ENCODE measurements at regions not wholly inside any gene's neighbourhood (a gene's known extent, or its start where the extent isn't known, plus 50 kb on each side); places are given as distances from the start of the nearest gene placed in this dataset.

DNA sequence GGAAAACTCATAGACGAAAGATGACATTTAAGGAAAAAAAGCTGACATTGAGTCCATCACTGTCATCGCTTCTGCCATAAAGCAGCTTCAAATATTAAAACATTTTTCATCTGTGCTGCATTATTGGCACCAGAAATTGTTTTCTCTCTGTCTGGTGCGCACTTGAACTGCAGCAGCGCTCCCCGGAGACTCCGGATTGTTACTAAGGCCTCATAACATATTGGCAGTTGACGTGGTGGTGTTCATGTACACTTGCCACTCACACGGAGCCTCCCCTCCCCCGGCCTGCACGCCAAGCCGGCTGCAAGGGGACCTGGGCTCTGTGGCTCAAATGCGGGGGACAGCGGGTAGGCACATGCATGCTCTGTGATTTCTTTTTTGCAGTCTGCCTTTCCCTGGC lies 203.2 kb downstream of the TSHZ3 start:
- no peak overlapping the region for H3K4me3 ChIP-seq (ENCODE audit: insufficient read depth, low read depth, low read length)
- no peak for DNase-seq
- no peaks in the 10 kb centered on the region for H3K27me3 ChIP-seq (ENCODE audit: control insufficient read depth, insufficient read depth, low read length)

DNA sequence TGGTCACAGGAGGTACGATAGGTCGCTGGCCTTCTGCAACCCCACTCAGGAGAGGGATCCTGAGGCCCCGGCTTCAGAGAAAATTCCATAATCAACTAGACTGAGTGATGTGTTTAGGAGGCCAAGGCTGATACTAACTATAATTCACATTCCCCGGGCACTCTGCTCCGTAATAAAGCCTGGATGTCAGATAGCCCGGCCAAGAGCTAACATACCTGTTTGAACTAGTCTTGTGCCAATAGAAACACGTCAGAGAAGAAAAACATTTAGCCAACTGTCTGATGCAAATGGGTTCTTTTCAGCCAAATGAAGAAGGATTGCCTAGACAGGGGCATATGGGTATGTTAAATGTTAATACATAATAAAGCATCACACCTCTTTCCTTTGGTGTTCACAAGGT lies 204.2 kb downstream of the TSHZ3 start:
- Histone ChIP-seq H3K4me3 (ENCODE audit: insufficient read depth, low read depth, low read length) (no peak overlapping the region), H3K27me3 (ENCODE audit: control insufficient read depth, insufficient read depth, low read length) (no peaks in the 10 kb centered on the region), H3K36me3 (replicated peaks; ENCODE audit: control insufficient read depth, insufficient read depth, low read length) (no peaks in the 10 kb centered on the region)
- no peak for DNase-seq

More for the DNA sequence above, 203.2 kb downstream of the TSHZ3 start:
- no peaks in the 10 kb centered on the region for H3K36me3 ChIP-seq (replicated peaks; ENCODE audit: control insufficient read depth, insufficient read depth, low read length)

DNA sequence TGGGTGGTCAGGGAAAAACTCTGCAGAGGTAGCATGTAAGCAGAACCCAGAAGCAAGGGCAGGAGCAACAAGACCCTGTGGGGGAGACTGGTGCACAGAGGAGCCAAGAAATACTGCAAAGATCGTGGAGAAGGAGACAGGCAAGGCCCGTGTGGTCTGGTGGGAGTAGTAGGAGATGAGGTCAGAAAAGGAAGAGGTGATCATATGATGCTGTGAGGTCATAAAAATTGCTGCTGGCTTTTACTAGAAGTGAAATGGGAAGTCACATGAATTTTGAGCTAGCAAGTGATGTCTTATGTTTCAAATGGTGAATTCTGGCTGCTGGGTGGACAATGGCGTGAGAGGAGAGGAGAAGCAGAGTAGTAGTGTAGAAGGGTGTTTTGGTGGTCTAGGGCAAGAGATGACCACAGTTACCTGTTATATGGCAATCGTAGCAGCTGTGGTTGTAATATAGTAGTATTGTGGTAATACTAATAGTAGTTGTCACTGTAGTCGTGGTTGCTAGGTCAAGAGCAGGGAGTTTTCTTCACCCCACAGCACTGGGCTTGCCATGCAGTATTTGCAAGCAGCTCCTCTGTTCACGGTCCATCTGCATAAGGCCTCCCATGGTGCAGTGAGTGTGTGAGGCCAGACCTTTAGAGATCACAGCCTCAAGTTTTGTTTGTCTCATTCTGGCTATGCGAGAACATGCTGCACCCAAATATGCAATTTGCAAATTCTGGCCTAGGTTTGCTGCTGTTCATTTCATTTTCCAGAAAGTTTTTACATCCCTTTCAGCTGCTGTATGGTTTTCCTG lies 205.0 kb downstream of the TSHZ3 start:
- no peaks in the 10 kb centered on the region for H3K36me3 ChIP-seq (replicated peaks; ENCODE audit: control insufficient read depth, insufficient read depth, low read length)
- H3K27me3 ChIP-seq (ENCODE audit: control insufficient read depth, insufficient read depth, low read length) = no peaks in the 10 kb centered on the region
- peak; percentile 40 for DNase-seq
- H3K4me3 ChIP-seq (ENCODE audit: insufficient read depth, low read depth, low read length) = no peak overlapping the region

DNA sequence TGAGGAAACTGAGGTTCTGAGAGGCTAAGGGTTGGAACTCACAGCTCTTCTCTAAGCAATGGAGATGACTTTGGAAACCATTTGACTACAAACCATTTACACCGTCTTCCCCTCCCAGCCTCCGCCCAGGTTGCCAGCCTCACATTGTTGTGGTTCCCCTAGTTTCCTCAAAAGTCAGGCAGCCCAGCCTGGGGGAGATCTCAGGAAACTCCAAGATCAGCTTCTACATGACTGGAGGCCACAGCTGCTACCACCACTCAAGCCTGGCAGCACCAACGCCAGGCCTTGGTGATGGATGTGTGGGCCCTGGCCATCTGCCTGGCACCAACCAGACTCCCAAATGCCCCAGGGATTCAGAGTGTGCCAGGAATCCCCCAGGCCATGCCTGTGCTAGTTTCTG lies 207.9 kb downstream of the TSHZ3 start:
- DNase-seq = no peak
- Histone ChIP-seq H3K36me3 (replicated peaks; ENCODE audit: control insufficient read depth, insufficient read depth, low read length) (no peaks in the 10 kb centered on the region), H3K27me3 (ENCODE audit: control insufficient read depth, insufficient read depth, low read length) (no peaks in the 10 kb centered on the region), H3K4me3 (ENCODE audit: insufficient read depth, low read depth, low read length) (no peak overlapping the region)

DNA sequence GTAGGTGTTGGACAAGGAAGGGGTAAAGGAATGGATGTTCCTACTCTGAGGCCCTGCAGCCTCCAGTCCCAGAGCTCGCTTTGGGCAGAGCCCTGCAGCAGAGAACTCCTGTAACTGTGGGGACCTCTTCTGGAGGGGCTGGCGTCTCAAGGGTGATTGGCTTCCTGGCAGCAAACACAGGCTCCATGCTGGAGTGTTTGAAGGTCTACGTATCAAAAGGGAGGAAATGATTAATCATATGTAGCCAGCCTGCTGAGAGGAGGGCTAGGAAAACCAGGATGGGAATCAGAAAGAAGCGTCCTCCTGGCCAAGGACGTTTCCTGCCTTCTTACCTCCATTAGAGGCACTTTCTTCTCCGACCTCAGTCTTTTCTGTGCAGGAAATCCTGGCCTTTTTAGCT lies 208.5 kb downstream of the TSHZ3 start:
- no peaks in the 10 kb centered on the region for H3K27me3 ChIP-seq (ENCODE audit: control insufficient read depth, insufficient read depth, low read length)

DNA sequence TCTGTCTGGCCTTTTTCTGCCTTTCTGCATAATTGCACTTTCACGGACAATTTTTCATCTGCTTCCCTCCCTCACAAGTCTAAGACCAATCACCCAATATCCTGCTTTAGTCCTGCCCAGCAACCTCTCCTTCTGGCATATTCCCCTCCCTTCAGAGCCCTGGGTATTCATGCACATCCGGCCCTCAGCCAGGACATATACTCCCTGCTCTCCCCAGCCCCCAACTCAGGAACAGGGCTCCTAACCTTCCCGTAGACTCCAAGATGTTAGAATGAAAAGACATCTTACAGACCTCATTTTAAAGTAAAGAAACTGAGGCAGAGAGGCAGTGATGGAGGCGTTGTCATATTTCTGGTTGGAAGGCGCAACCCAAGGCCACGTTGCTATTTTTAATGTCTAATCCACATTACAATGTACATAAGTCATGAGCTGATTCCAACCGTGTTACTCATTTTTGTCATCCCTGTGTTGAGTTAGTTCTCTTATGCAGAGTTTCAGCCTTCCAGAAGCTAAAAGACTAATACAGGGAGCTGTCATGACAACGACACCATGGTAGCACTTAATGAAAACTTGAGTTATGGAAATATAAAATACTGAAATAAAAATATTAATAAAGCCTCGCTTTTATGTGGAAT lies 209.2 kb downstream of the TSHZ3 start:
- Histone ChIP-seq H3K27me3 (ENCODE audit: control insufficient read depth, insufficient read depth, low read length) (no peaks in the 10 kb centered on the region), H3K36me3 (replicated peaks; ENCODE audit: control insufficient read depth, insufficient read depth, low read length) (no peaks in the 10 kb centered on the region), H3K4me3 (ENCODE audit: insufficient read depth, low read depth, low read length) (no peak overlapping the region)
- no peak for DNase-seq

More for the DNA sequence above, 208.5 kb downstream of the TSHZ3 start:
- H3K36me3 ChIP-seq (replicated peaks; ENCODE audit: control insufficient read depth, insufficient read depth, low read length) = no peaks in the 10 kb centered on the region
- no peak overlapping the region for H3K4me3 ChIP-seq (ENCODE audit: insufficient read depth, low read depth, low read length)
- no peak for DNase-seq

DNA sequence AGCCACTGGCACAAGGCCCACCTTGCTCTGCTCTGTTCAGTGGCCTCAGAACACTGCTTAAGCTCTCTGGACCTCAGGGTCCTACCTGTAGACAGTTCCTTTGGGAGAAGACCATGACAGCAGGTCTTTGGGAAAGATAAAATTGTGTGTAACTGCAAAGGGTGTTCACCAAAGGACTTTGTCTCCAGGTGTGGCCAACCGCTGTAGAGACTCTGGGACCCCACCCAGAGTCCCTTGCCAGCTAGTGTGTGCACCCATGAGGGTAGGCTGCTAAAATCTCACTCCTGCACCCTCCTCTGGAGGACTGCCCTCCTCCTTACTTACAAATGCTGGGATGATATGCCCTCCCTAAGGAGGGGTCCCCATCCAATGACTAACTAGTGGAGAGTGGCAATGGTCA lies 211.2 kb downstream of the TSHZ3 start:
- DNase-seq = no peak

DNA sequence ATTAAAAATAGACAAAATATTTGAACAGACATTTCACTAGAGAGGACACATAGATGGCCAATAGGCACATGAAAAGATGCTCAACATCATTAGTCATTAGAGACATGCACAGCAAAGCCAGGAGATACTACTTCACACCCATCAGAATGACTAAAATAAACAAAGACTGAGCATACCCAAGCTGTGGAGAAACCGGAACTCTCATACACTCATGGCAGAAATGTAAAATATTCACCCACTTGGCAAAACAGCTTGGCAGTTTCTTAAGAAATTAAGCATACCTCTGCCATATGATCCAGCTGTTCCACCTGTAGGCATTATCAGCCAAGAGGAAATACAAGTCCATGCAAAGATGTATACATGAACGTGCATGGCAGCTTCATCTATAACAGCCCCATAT lies 213.4 kb downstream of the TSHZ3 start:
- H3K36me3 ChIP-seq (replicated peaks; ENCODE audit: control insufficient read depth, insufficient read depth, low read length) = no peaks in the 10 kb centered on the region
- no peak for DNase-seq
- no peak overlapping the region for H3K4me3 ChIP-seq (ENCODE audit: insufficient read depth, low read depth, low read length)
- H3K27me3 ChIP-seq (ENCODE audit: control insufficient read depth, insufficient read depth, low read length) = no peaks in the 10 kb centered on the region

More for the DNA sequence above, 211.2 kb downstream of the TSHZ3 start:
- Histone ChIP-seq H3K36me3 (replicated peaks; ENCODE audit: control insufficient read depth, insufficient read depth, low read length) (no peaks in the 10 kb centered on the region), H3K4me3 (ENCODE audit: insufficient read depth, low read depth, low read length) (no peak overlapping the region), H3K27me3 (ENCODE audit: control insufficient read depth, insufficient read depth, low read length) (no peaks in the 10 kb centered on the region)

DNA sequence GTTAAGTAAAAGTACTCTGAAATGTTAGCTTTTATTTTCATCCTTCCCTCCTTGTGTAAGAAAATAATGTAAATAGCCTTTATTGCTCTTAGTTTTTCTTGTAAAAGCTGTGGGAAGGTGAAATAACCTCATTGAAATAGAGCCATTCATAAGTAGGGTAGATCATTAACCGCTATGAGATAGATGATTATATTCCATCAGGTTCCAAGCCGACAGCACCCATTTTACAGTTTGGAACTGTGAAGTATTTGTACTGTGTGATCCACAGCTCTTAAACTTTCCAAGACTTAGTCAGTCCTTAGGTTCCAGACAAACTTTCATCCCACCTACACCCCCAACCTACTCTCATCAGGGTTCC lies 216.5 kb downstream of the TSHZ3 start:
- Histone ChIP-seq H3K36me3 (replicated peaks; ENCODE audit: control insufficient read depth, insufficient read depth, low read length) (no peaks in the 10 kb centered on the region), H3K4me3 (ENCODE audit: insufficient read depth, low read depth, low read length) (no peak overlapping the region), H3K27me3 (ENCODE audit: control insufficient read depth, insufficient read depth, low read length) (no peaks in the 10 kb centered on the region)
- DNase-seq = no peak

DNA sequence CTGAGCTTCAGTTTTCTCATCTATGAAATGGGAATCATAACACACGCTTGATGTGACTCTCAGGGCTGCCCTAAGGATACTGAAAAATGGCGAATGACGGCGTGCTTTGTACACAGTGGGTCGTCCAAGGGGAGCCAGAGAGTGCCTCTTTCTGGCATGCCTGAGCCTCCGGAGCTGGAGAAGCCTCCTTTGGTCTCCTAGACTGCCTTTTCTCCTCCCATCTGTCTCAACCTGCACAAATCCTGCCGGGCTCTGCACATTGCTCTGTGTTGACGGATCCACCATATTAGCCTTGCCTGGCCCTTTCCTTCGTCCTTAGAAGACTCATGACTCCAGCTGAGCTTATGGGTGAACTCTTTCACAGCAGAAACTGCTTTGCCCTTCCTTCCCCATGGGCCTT lies 220.9 kb downstream of the TSHZ3 start:
- Histone ChIP-seq H3K36me3 (replicated peaks; ENCODE audit: control insufficient read depth, insufficient read depth, low read length) (no peaks in the 10 kb centered on the region), H3K27me3 (ENCODE audit: control insufficient read depth, insufficient read depth, low read length) (no peaks in the 10 kb centered on the region), H3K4me3 (ENCODE audit: insufficient read depth, low read depth, low read length) (no peak overlapping the region)
- DNase-seq = no peak

DNA sequence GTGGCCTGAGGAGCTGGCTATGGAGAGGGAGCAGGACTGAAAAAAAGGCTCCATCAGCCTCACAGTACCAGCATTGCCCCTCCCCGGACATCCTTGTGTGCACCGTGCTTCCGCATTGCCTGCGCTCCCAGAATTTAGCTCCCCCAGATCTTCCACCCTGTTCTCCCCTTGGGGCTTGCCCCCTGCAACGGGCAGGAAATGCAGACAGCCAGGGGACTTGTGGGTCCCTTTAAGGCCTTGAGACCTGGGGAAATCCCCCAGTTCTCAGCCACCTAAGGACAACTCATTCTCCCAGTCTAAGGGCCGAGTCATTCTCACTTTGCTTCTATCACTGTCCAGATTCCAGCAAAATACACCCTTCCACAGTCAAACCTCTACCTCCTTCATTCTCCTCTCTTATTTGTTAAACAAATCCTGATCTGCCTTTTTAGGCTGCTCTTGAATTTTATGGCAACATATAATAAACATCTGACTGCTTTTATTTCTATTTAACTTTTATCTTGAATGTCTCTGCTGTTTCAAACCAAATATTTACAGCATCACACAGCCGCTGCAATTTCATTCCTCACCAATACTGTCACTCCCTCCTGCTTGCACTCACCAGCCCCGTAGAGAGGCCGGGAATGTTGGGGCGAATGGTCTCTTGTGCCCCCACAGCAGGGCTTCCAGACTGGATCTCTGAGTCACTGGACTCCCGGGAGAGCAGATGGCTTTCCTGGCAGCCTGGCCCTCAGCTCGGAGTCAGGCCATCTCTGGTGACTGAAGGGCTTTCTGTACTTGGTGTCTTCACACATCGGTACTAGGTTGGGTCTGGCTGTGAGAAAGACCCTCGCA lies 221.9 kb downstream of the TSHZ3 start:
- no peak for DNase-seq
- no peaks in the 10 kb centered on the region for H3K27me3 ChIP-seq (ENCODE audit: control insufficient read depth, insufficient read depth, low read length)

DNA sequence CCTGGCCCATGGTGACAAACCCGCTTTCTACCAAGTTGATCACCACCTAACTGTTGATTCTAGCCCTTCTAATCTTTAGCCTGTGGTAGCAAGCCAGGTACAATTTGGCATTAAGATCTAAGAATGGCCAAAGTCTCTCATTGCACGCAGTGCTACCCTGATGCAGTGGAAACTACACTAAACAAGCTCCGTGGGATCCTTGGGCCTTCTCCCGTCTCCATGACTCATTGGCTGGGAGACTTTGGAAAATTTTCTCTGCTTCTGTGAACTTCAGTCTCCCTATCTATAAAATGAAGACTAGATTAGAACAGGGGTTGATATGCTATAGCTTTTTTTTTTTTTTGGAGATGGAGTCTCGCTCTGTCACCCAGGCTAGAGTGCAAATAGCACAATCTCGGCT lies 223.0 kb downstream of the TSHZ3 start:
- no peak for DNase-seq
- no peaks in the 10 kb centered on the region for H3K36me3 ChIP-seq (replicated peaks; ENCODE audit: control insufficient read depth, insufficient read depth, low read length)
- no peaks in the 10 kb centered on the region for H3K27me3 ChIP-seq (ENCODE audit: control insufficient read depth, insufficient read depth, low read length)

More for the DNA sequence above, 221.9 kb downstream of the TSHZ3 start:
- Histone ChIP-seq H3K4me3 (ENCODE audit: insufficient read depth, low read depth, low read length) (no peak overlapping the region), H3K36me3 (replicated peaks; ENCODE audit: control insufficient read depth, insufficient read depth, low read length) (no peaks in the 10 kb centered on the region)

DNA sequence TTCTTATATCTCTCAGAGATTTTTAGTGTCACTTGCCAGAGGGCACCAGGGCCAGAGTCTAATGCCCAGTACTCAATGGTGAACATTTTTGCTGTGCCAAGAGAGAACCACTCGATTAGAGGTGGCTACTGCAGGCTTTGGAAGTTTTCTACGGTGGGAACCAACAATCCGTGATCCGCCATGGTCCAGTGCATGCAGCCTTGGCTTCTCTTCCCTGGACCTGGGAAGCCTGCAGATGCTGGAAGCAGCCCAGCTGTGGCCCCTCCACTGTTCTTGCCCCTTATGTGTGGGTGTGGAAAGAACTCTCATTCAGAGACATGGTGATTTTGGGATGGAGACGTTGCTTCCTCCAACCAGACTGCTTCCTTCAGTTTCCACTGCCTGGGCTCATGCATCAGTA lies 224.2 kb downstream of the TSHZ3 start:
- no peak for DNase-seq
- Histone ChIP-seq H3K36me3 (replicated peaks; ENCODE audit: control insufficient read depth, insufficient read depth, low read length) (no peaks in the 10 kb centered on the region), H3K4me3 (ENCODE audit: insufficient read depth, low read depth, low read length) (no peak overlapping the region), H3K27me3 (ENCODE audit: control insufficient read depth, insufficient read depth, low read length) (no peaks in the 10 kb centered on the region)

More for the DNA sequence above, 223.0 kb downstream of the TSHZ3 start:
- no peak overlapping the region for H3K4me3 ChIP-seq (ENCODE audit: insufficient read depth, low read depth, low read length)

DNA sequence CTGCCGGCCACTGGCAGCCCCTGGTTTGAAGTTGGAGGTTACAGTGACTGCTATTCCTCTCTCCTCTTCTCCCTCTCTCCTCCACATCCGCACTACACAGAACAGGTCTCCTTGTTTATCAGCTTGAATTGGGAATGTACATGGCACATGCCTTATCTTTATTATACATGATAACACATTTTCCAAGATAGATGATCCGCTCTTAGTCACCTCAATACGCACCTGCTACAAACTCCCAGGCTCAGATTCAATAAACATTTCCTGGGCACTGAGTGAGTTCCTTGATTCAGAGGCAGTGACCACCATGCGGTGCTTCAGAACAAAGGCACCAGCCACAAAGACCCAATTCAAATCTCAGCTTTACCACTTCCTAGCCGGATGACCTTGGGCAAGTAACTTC lies 227.7 kb downstream of the TSHZ3 start:
- H3K4me3 ChIP-seq (ENCODE audit: insufficient read depth, low read depth, low read length) = no peak overlapping the region
- H3K27me3 ChIP-seq (ENCODE audit: control insufficient read depth, insufficient read depth, low read length) = no peaks in the 10 kb centered on the region
- DNase-seq = no peak
- H3K36me3 ChIP-seq (replicated peaks; ENCODE audit: control insufficient read depth, insufficient read depth, low read length) = no peaks in the 10 kb centered on the region

DNA sequence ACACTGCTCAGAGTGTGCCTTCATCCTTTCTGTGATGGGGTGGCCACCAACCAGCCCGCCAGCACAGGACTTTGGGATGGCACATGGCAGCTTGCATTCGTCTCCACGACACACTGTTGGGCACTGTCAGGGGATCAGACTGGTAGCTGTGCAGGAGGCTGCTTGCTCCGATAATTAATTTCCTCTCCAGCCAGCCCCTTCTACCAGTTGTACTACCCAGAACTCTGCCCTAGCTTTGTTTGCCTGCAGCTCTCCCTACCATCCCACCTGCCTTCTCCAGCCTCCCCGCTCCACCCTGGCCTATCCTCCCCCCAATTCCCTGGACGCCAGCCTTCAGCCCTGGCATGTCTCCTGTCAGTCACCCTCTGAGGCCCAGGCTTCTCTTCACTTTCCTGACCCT lies 228.3 kb downstream of the TSHZ3 start:
- no peak for DNase-seq
- H3K4me3 ChIP-seq (ENCODE audit: insufficient read depth, low read depth, low read length) = no peak overlapping the region
- H3K27me3 ChIP-seq (ENCODE audit: control insufficient read depth, insufficient read depth, low read length) = no peaks in the 10 kb centered on the region
- no peaks in the 10 kb centered on the region for H3K36me3 ChIP-seq (replicated peaks; ENCODE audit: control insufficient read depth, insufficient read depth, low read length)
